ENCODE measurements at regions not wholly inside any gene's neighbourhood (a gene's known extent, or its start where the extent isn't known, plus 50 kb on each side); places are given as distances from the start of the nearest gene placed in this dataset.
A peak's percentile ranks its signal among the peaks of the same experiment; 100 is the strongest.
"Not testable (repeated sequence)": the region's sequence is repeated elsewhere in the genome, so short reads cannot be mapped to it uniquely, and the experiment has no call there.

- WGBS, 2 donors (ENCODE audit: low coverage in 1 of 2): 81 to 83% methylated on average over 1 to 3 of the region's 8 CpGs
- H3K4me1 ChIP-seq: no peaks in the 10 kb centered on the region
- H3K27ac ChIP-seq: no peak overlapping the region
- H3K27me3 ChIP-seq: peaks cover 11% of the 10 kb centered on the region
- H3K36me3 ChIP-seq: no peaks in the 10 kb centered on the region
- TF ChIP-seq POLR2AphosphoS5 (IDR thresholded peaks at IDR 0.05) (no peak), EP300 (IDR thresholded peaks at IDR 0.05) (no peak), CTCF (IDR thresholded peaks at IDR 0.05) (no peak), POLR2A (IDR thresholded peaks at IDR 0.05) (no peak)
- ATAC-seq: no peak
- no peaks in the 10 kb centered on the region for H3K9me3 ChIP-seq
- H3K4me3 ChIP-seq: no peak overlapping the region
Observed at GRCh38 chr11:134858783-134859480, 446.9 kb upstream of the B3GAT1 start.

- no peaks in the 10 kb centered on the region for H3K9me3 ChIP-seq
- H3K27me3 ChIP-seq: no peaks in the 10 kb centered on the region
- TF ChIP-seq EP300 (IDR thresholded peaks at IDR 0.05) (no peak), POLR2A (IDR thresholded peaks at IDR 0.05) (no peak), POLR2AphosphoS5 (IDR thresholded peaks at IDR 0.05) (no peak), CTCF (IDR thresholded peaks at IDR 0.05) (no peak)
- H3K4me3 ChIP-seq: no peak overlapping the region
- WGBS, 2 donors (ENCODE audit: low coverage in 1 of 2): 75% methylated on average over 1 of the region's 4 CpGs; no CpG with 5 or more reads in 1 of the 2 donors
- H3K36me3 ChIP-seq: no peaks in the 10 kb centered on the region
- H3K27ac ChIP-seq: no peak overlapping the region
- peaks cover 0 to 7% (median 0%) of the 10 kb centered on the region in 3 donors for H3K4me1 ChIP-seq
- no peak for ATAC-seq
Observed at GRCh38 chr11:134857035-134857434, 445.0 kb upstream of the B3GAT1 start.

- Histone ChIP-seq H3K9me3 (no peaks in the 10 kb centered on the region), H3K27me3 (no peaks in the 10 kb centered on the region), H3K36me3 (no peaks in the 10 kb centered on the region), H3K4me3 (no peak overlapping the region), H3K27ac (no peak overlapping the region), H3K4me1 (peaks cover 0 to 8% (median 0%) of the 10 kb centered on the region in 3 donors)
- WGBS, 2 donors (ENCODE audit: low coverage in 1 of 2): 50 to 57% methylated on average over 3 of the region's 14 CpGs
- no peak for ATAC-seq
- TF ChIP-seq POLR2A (IDR thresholded peaks at IDR 0.05): no peak
- no peak for TF ChIP-seq CTCF (IDR thresholded peaks at IDR 0.05)
- no peak for TF ChIP-seq EP300 (IDR thresholded peaks at IDR 0.05)
Observed at GRCh38 chr11:134856056-134856971, 444.3 kb upstream of the B3GAT1 start.

- TF ChIP-seq CTCF (IDR thresholded peaks at IDR 0.05) (no peak), POLR2AphosphoS5 (IDR thresholded peaks at IDR 0.05) (no peak), POLR2A (IDR thresholded peaks at IDR 0.05) (no peak), EP300 (IDR thresholded peaks at IDR 0.05) (no peak)
- Histone ChIP-seq H3K9me3 (no peaks in the 10 kb centered on the region), H3K36me3 (no peaks in the 10 kb centered on the region), H3K4me1 (peaks cover 0 to 8% (median 0%) of the 10 kb centered on the region in 3 donors), H3K4me3 (no peak overlapping the region), H3K27me3 (no peaks in the 10 kb centered on the region), H3K27ac (no peak overlapping the region)
- 61 to 63% methylated on average over 10 to 12 of the region's 12 CpGs for WGBS, 2 donors (ENCODE audit: low coverage in 1 of 2)
- ATAC-seq: no peak
Observed at GRCh38 chr11:134853992-134854991, 442.2 kb upstream of the B3GAT1 start.

GRCh38 chr11:134851503-134852224 lies 439.6 kb upstream of the B3GAT1 start:
- 71 to 89% methylated on average over 5 to 20 of the region's 22 CpGs for WGBS, 2 donors (ENCODE audit: low coverage in 1 of 2)
- Histone ChIP-seq H3K27ac (peak overlapping the region in 1 of 4 donors; percentile 30), H3K4me3 (peak overlapping the region in 1 of 2 donors; percentile 39)
- not testable (repeated sequence) for H3K36me3 ChIP-seq, H3K9me3 ChIP-seq, ATAC-seq, H3K4me1 ChIP-seq, H3K27me3 ChIP-seq
